ENCODE measurements at regions not wholly inside any gene's neighbourhood (a gene's known extent, or its start where the extent isn't known, plus 50 kb on each side); places are given as distances from the start of the nearest gene placed in this dataset.
A peak's percentile ranks its signal among the peaks of the same experiment; 100 is the strongest.
"Not testable (repeated sequence)": the region's sequence is repeated elsewhere in the genome, so short reads cannot be mapped to it uniquely, and the experiment has no call there.

DNA sequence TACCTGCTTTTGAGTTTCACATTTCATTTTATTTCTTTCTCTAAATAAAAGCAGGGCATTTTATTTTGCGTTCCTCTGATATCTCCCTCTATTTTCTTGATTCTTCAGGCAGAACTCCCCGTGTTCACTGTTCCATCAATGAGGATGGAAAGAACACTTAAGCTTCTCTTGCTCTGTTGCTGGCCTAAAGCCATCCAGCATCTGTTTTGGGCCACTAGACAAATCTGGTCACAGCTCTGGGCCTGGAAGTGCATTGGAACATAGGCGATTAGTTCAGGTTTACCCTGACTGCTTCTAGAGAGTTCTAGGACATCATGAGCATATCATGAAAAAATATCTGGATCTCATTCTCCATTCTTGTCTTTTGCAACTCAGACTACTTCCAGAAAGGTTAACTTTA is 611.2 kb downstream of the UTRN start:
- no peak for DNase-seq

DNA sequence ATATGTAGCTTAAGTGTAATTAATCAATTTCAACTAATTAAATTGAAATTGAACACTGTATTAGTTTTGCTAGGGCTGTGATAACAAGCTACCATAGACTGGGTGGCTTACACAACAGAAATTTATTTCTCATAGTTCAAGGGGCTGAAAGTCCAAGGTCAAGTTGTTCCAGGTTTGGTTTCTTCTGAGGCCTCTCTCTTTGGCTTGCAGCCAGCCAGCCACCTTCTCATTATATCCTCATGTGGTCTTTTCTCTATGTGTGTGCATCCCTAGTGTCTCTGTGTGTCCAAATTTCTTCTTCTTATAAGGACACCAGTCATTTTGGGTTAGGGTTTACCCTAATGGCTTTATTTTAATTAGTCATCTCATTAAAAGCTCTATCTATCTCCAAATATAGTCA is 611.7 kb downstream of the UTRN start:
- no peak for DNase-seq

DNA sequence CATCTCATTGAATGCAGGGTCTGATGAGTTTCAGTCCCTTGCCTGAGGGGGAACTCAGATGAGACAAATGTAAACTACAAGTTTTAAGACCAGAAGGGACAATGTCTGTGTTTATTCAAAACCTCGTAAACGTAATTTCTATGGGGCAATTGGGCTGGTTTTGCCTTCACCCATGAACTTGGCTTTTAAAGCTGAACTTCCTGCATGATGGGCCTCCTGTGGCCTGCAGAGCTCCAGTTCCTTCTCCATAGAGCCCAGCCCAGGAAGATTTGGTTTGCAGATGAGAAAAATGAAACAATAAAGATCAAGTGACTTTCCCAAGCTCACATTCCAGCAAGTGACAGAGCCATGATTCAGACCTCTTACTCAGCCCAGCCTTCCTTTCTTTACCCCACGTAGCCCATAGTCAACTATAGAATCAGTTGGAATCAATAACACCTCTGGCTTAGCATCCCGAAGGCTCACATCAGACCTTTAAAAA is 612.3 kb downstream of the UTRN start:
- no peak for DNase-seq

DNA sequence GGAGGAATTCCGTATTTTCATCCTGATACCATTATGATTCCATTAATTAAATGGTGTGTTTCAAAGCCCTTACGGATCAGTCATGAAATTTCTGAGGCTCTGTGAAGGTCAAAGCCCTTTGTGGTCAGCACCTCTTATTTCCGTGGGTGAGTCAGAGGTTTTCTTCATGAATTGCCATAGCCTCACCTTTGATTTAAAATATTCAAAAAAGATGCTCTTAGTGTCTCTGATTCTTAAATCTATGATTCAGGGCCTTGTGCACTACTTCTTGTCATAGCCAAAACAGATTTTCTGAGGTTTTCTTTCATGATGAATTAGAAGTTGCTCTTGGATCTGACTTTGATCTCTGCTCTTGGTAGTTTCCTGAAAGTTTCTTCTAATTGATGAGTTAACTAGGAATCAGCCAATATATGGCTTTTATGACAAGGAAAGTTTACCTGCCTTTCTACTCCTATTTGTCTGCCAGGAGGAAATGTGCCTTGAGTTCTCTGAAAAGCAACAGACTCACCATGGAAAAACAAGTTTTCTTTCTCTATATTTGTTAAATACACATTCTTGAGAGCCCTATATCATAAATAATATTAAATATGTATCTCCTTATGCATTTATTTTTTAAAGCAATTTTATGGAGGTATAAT is 613.0 kb downstream of the UTRN start:
- no peak for DNase-seq

GRCh38 chr6:144898741-144899140 is 613.6 kb downstream of the UTRN start:
- no peak for DNase-seq

DNA sequence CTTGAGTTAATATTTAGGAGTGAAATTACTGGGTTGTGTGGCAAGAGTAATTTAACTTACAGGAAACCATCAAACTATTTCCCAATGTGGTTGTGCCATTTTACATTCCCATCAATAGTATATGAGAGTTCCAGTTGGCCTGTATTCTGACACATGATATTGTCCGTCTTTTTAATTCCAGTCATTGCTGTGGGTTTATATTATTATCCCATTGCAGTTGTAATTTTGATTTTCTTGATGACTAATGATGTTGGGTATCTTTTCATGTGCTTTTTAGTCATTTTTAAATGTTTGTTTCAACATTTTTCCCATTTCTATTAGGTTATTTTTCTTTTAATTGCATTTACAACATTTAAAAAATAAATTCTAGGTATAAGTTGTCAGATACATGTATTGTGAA is 614.0 kb downstream of the UTRN start:
- DNase-seq = no peak

GRCh38 chr6:144901412-144901811 is 616.3 kb downstream of the UTRN start:
- no peak for DNase-seq

GRCh38 chr6:144908004-144908403 is 622.9 kb downstream of the UTRN start:
- no peak for DNase-seq

GRCh38 chr6:144909753-144910285 is 624.7 kb downstream of the UTRN start:
- DNase-seq = no peak

GRCh38 chr6:144911322-144911721 is 626.2 kb downstream of the UTRN start:
- DNase-seq = no peak

DNA sequence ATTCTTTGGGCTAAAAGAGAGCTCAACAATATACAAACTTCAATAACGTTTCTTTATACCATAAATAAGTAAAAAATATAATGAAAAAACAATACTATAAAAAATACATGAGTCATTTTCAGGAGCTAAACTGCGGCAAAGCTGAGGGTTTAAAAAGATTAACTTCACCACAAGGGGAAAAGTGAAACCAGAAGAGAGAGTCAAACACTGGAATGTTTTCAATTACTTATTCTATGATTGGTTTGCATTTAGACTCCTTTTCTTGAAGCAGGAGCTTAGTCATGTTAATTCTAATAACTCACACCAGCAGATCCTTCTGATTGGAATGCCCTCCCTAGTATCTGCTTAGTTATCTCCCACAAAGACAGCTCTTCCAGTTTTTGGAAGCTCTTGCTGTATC is 627.3 kb downstream of the UTRN start:
- DNase-seq = no peak

GRCh38 chr6:144918073-144918472 is 632.9 kb downstream of the UTRN start:
- no peak for DNase-seq

DNA sequence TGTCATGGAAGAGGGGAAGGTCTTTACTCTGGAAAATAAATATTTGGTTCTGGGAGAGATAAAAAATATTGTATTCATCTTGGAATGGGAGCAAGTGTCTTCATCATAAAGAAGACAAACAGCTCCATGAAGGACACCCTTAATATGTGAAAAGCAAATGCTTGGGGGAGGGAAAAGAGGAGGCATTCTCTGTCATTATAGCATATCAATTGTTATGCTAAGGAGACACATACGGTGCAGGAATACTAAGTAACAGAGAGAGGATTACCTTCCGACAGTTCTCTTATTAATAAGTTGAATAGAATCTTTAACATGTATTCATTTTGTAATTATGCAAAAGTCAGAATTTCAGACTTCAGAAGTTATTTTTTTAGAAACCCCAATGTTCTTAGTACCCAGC is 634.4 kb downstream of the UTRN start:
- no peak for DNase-seq

DNA sequence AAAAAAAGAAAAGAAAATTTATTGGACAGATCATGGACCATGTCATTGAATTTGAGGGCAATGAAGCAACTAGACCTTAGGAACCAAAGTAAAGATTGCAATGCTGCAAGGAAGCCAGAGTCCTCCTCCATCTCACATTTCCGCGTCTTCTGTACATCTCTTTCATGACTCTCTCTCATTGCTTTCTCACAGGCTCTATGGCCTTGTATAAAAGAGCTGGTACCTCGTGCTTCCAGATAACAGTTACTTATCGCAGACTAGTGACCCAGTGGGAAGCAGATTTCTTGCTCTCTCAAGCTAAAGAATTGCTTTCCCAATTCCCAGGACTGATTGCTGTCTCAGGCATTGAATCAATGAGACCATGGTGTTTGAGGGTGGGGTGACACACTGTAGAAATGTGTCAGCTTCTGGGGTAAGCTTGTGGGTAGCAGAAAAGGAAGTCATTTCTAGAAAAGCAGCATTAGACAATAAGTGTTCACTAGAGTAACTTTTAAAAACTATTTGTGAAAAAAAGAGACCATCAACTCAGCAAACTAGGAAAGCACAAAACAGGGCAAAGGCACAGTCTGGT is 635.3 kb downstream of the UTRN start:
- DNase-seq = no peak

DNA sequence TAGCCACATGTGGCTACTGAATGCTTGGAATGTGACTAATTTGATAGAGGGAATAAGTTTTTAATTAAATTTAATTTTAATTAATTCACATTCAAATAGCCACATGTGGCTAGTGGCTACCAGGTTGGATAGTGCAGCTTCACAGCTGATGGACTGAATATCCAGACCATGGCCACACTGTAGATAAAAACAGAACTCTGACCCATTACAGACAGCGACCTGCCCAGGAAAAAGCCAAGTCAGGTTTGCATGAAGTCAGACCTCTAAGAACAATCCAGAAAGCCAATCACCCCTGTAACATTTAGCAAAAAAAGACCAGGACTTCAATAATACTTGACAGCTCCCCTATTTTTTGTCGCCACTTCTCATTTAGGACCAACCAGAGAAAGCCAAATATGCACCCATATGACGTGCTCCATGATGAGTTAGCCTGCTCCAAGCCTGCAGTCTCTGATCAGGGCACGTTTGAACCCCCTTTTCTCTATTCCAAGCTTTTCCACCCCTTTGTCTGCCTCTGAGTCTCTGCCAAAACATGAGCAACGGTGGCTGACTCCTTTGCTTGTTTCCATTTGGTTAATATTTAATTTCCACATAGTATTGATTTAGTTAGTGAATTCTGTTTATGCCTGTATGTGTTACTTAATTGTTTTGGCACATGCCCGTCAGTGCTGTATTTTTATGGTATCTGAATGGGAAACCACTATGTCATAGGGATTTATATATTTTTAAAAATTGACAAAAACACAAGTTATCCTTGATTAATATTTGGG is 636.3 kb downstream of the UTRN start:
- DNase-seq = no peak

GRCh38 chr6:144922120-144922722 is 637.1 kb downstream of the UTRN start:
- DNase-seq = no peak

DNA sequence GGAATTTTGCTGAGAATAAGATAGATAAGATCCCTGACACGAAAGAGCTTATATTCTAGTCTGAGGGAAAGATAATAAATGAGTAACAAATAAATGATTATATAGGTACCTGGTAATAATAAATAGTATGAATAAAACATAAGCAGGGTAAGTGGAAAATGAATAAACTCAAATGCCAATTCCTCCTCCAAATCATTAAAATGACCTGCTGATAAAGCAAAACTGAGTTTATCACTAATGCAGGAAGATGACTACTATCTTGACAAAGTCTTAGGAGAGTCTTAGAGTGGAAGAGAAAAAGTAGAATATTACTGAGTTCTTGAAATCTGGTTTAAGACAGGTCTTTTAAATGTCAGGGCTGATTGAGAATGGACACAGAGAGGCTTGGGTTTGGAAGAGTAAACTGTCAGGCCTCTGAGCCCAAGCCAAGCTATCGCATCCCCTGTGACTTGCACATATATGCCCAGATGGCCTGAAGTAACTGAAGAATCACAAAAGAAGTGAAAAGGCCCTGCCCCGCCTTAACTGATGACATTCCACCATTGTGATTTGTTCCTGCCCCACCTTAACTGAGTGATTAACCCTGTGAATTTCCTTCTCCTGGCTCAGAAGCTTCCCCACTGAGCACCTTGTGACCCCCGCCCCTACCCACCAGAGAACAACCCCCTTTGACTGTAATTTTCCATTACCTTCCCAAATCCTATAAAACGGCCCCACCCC is 637.8 kb downstream of the UTRN start:
- not testable (repeated sequence) for DNase-seq

GRCh38 chr6:144923491-144923787 is 638.3 kb downstream of the UTRN start:
- not testable (repeated sequence) for DNase-seq

- DNase-seq = no peak
Observed at GRCh38 chr6:144928847-144929246, 643.7 kb downstream of the UTRN start.

GRCh38 chr6:144929262-144929661 is 644.1 kb downstream of the UTRN start:
- DNase-seq = no peak

DNA sequence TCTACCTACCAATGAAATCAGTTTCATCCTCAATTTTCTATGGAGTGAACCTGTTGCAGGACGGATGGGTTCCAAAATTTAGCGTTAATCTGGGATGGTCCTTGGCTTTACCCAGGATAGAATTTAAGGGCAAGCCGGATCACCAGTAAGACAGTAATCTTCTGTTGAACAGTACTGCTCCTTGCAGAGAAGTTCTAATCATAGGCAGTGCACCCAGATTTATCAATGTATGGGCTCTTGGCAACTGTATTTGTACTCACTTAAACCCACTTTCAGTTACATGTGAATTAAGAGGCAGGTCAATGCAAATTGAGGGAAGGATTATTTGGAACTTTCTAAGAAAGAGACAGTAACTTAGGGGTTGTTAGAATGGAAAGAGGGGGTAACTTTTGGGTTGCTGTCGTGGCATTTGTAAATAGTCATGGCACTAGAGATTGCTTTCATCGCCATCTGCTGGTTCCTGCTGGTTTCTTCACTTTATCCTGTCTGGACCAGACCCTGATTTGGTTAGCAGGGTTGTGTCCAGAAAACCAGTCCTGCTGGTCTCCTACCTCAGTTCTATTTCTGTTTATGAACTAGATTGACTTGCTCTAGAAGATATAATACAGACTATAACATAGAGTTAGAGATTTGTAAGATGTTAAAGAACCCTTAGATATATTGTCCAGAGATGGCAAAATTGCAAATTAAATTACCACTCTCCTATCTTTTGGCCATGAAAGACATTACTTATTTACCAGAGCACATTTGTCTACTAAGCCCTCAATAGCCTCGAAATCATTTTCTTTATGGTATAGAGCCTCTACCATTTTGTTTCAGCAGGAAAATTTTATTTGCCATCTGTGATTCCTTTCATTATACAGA is 646.3 kb downstream of the UTRN start:
- DNase-seq = peak; percentile 26

- no peak for DNase-seq
Observed at GRCh38 chr6:144932621-144933020, 647.5 kb downstream of the UTRN start.
